GM12878 (cell line): ENCODE measurements at regions not wholly inside any gene's neighbourhood (a gene's known extent, or its start where the extent isn't known, plus 50 kb on each side); places are given as distances from the start of the nearest gene placed in this dataset.
"Not testable (repeated sequence)": the region's sequence is repeated elsewhere in the genome, so short reads cannot be mapped to it uniquely, and the experiment has no call there.

Experiments used
- ATAC-seq: fragments of 200-7000 bp; cut with Tn5 transposase; 3 replicates; pipeline ENCODE4 v1.9.1; 2020; ENCODE audit warnings: mild to moderate bottlenecking, moderate library complexity
- BruUV-seq: library from RNA; stranded (reverse); fragments of 400-500 nt; replicated peaks from 2 replicates; lab custom pipeline; 2021; lab: Mats Ljungman, UMichigan
- CTCF ChIA-PET: fragments of 300-600 bp; sonication (Branson Sonifier 250); formaldehyde crosslinking; extraction: SDS; loops from one replicate; lab custom pipeline; 2021; ENCODE audit warnings: inconsistent platforms; lab: Yijun Ruan, JAX
- POLR2A ChIA-PET: fragments of 350-600 bp; formaldehyde crosslinking; extraction: SDS; loops from one replicate; lab custom pipeline; 2021; ENCODE audit warnings: inconsistent platforms; lab: Charles Lee
- RAD21 ChIA-PET: fragments of 300-600 bp; sonication (Branson Sonifier 250); formaldehyde crosslinking; loops from one replicate; lab custom pipeline; 2023; ENCODE audit warnings: antibody characterized with exemption; ENCODE audit not compliant: unreplicated experiment; lab: Charles Lee
- SMC1A ChIA-PET: fragments of 300-600 bp; sonication (Branson Sonifier 250); formaldehyde crosslinking; loops from one replicate; lab custom pipeline; 2023; ENCODE audit not compliant: unreplicated experiment, uncharacterized antibody; lab: Charles Lee
- DNase-seq: peaks from one replicate; pipeline ENCODE4 v3.0.0-alpha.2; 2011; ENCODE audit warnings: low read depth, low spot score
- FAIRE-seq: peaks from 3 replicates; lab custom pipeline; 2011; peaks lifted over from hg19 to GRCh38; lab: Jason Lieb, UNC
- H2AFZ ChIP-seq: 2 replicates; pipeline ENCODE4 v1.6.0; 2011; ENCODE audit warnings: low read depth, low read length, control low read depth; ENCODE audit not compliant: control insufficient read depth
- H3K27ac ChIP-seq: 2 replicates; pipeline ENCODE4 v1.5.1; 2011; ENCODE audit warnings: control low read depth; ENCODE audit not compliant: control insufficient read depth, insufficient read depth
- H3K27me3 ChIP-seq, 2 experiments: replicated peaks in 1 of 2; 2 replicates each; pipeline versions ENCODE4 v1.6.0 to v1.6.1; 2011; ENCODE audit warnings: low read length in 1 of 2; ENCODE audit not compliant: control insufficient read depth in 2 of 2, insufficient read depth in 2 of 2
- H3K36me3 ChIP-seq, 2 experiments: 2 replicates each; pipeline ENCODE4 v1.5.1; 2011; ENCODE audit warnings: low read length in 1 of 2; ENCODE audit not compliant: control insufficient read depth in 2 of 2, insufficient read depth in 2 of 2
- H3K4me1 ChIP-seq: 2 replicates; pipeline ENCODE4 v1.6.1; 2011; ENCODE audit warnings: mild to moderate bottlenecking, low read length, moderate library complexity, mixed read lengths; ENCODE audit not compliant: control insufficient read depth, insufficient read depth
- H3K4me2 ChIP-seq: 2 replicates; pipeline ENCODE4 v1.6.0; 2011; ENCODE audit warnings: control low read depth; ENCODE audit not compliant: control insufficient read depth, insufficient read depth
- H3K4me3 ChIP-seq: fragments of 200-600 bp; sonication (generic); 2 replicates; pipeline ENCODE4 v1.5.1; 2016
- H3K79me2 ChIP-seq: 2 replicates; pipeline ENCODE4 v1.6.0; 2011; ENCODE audit warnings: low read length; ENCODE audit not compliant: control insufficient read depth, insufficient read depth
- H3K9ac ChIP-seq: 2 replicates; pipeline ENCODE4 v1.8.0; 2011; ENCODE audit warnings: low read length, control low read depth, mixed read lengths; ENCODE audit not compliant: control insufficient read depth, insufficient read depth
- H3K9me3 ChIP-seq: replicated peaks from 3 replicates; pipeline ENCODE4 v1.5.1; 2011; ENCODE audit warnings: mild to moderate bottlenecking, low read length; ENCODE audit not compliant: control insufficient read depth, insufficient read depth
- H4K20me1 ChIP-seq: 2 replicates; pipeline ENCODE4 v1.6.0; 2011; ENCODE audit not compliant: control insufficient read depth, insufficient read depth
- ATF3 ChIP-seq: IDR thresholded peaks from 2 replicates; pipeline ENCODE4 v1.6.1; 2011; ENCODE audit warnings: low read depth, mild to moderate bottlenecking, low read length, moderate library complexity, borderline replicate concordance; ENCODE audit errors: extremely low read depth
- BHLHE40 ChIP-seq, 2 experiments: fragments of 450-650 bp in 1 of 2; IDR thresholded peaks; 2 replicates each; pipeline ENCODE4 v1.6.1; 2011 to 2017; ENCODE audit warnings: low read depth in 2 of 2, borderline replicate concordance in 1 of 2, improper control_type of control experiment in 1 of 2, low read length in 1 of 2, mild to moderate bottlenecking in 1 of 2
- FOXK2 ChIP-seq: fragments of 450-650 bp; IDR thresholded peaks from 2 replicates; pipeline ENCODE4 v1.6.1; 2017; ENCODE audit warnings: mild to moderate bottlenecking, moderate library complexity
- JUNB ChIP-seq: IDR thresholded peaks from 2 replicates; pipeline ENCODE4 v1.6.1; 2016; ENCODE audit warnings: antibody characterized with exemption, mild to moderate bottlenecking
- POU2F2 ChIP-seq: IDR thresholded peaks from 3 replicates; pipeline ENCODE4 v1.6.1; 2011; ENCODE audit warnings: low read depth, mild to moderate bottlenecking, low read length, borderline replicate concordance
- SREBF1 ChIP-seq: IDR thresholded peaks from 2 replicates; pipeline ENCODE4 v1.6.1; 2012; ENCODE audit warnings: mild to moderate bottlenecking, low read length
- ZZZ3 ChIP-seq: IDR thresholded peaks from 2 replicates; pipeline ENCODE4 v1.6.1; 2011; ENCODE audit warnings: low read depth; ENCODE audit not compliant: control insufficient read depth, insufficient read length
- WGBS: methylation state at CpG from one replicate; pipeline ENCODE4 v1.1.6; 2016; ENCODE audit warnings: low lambda C conversion rate; ENCODE audit not compliant: insufficient replicate concordance, insufficient coverage; ENCODE audit errors: missing lambda C conversion rate; 5-methylcytosine and 5-hydroxymethylcytosine counted together
- in situ Hi-C: fragments of 300-500 bp; cut with MboI; formaldehyde crosslinking; loops from 9 replicates; pipeline ENCODE4 v1.14.3; 2018; ENCODE audit warnings: mixed read lengths
- intact Hi-C: fragments of 100-400 bp; cut with micrococcal nuclease; formaldehyde crosslinking; loops from one replicate; pipeline ENCODE4 v1.14.2; 2022; ENCODE audit not compliant: unreplicated experiment

GRCh38 chr6:167420177-167420576 lies 95.3 kb downstream of the TTLL2 start:
- no TSS peak for BruUV-seq

GRCh38 chr6:167420858-167421766 lies 96.2 kb downstream of the TTLL2 start:
- H3K27ac ChIP-seq: no peak overlapping the region
- no peak for TF ChIP-seq BHLHE40 (IDR thresholded peaks at IDR 0.05; ENCODE audit: borderline replicate concordance in 1 of 2, low read depth in 2 of 2, low read length in 1 of 2)
- TF ChIP-seq ATF3: no peak
- TF ChIP-seq POU2F2: no peak
- H3K27me3 ChIP-seq: no peaks in the 10 kb centered on the region
- H2AFZ ChIP-seq: no peak overlapping the region
- intact Hi-C loops: no loop called here
- WGBS: 81% methylated on average over 39 of the region's 39 CpGs
- H3K79me2 ChIP-seq: no peaks in the 10 kb centered on the region
- ATAC-seq (no peak), FAIRE-seq (no peak), DNase-seq (no peak)
- BruUV-seq: no TSS peak
- no peaks in the 10 kb centered on the region for H4K20me1 ChIP-seq
- no peak overlapping the region for H3K4me3 ChIP-seq
- H3K9ac ChIP-seq: no peak overlapping the region
- no peaks in the 10 kb centered on the region; the same call in 2 of the 3 replicates for H3K9me3 ChIP-seq
- H3K36me3 ChIP-seq: no peaks in the 10 kb centered on the region
- ChIA-PET RAD21 (no interaction called here), POLR2A (no interaction called here), SMC1A (no interaction called here), CTCF (no interaction called here)
- no peak overlapping the region for H3K4me2 ChIP-seq
- no peaks in the 10 kb centered on the region for H3K4me1 ChIP-seq
- in situ Hi-C loops: no loop called here

More at GRCh38 chr6:167420177-167420576, 95.3 kb downstream of the TTLL2 start:
- Histone ChIP-seq H3K27ac (no peak overlapping the region), H3K4me2 (no peak overlapping the region), H4K20me1 (no peaks in the 10 kb centered on the region), H3K79me2 (no peaks in the 10 kb centered on the region), H2AFZ (no peak overlapping the region), H3K36me3 (no peaks in the 10 kb centered on the region), H3K4me1 (no peaks in the 10 kb centered on the region), H3K4me3 (no peak overlapping the region), H3K9ac (no peak overlapping the region), H3K27me3 (no peaks in the 10 kb centered on the region), H3K9me3 (no peaks in the 10 kb centered on the region; the same call in 2 of the 3 replicates)
- in situ Hi-C loops (no loop called here), intact Hi-C loops (no loop called here)
- no peak for ATAC-seq
- WGBS: 81% methylated on average over 12 of the region's 12 CpGs
- ChIA-PET CTCF (no interaction called here), RAD21 (no interaction called here), POLR2A (no interaction called here), SMC1A (no interaction called here)
- FAIRE-seq: no peak
- TF ChIP-seq FOXK2 (no peak), SREBF1 (no peak), JUNB (no peak), ZZZ3 (no peak)
- TF ChIP-seq, all 136 proteins: peak for 0
- DNase-seq: no peak

GRCh38 chr6:167421944-167422343 lies 97.1 kb downstream of the TTLL2 start:
- WGBS: no CpG with 5 or more reads among the region's 36 CpGs
- POLR2A ChIA-PET, H3K27me3 ChIP-seq, H4K20me1 ChIP-seq, ATAC-seq, intact Hi-C loops, H3K27ac ChIP-seq, in situ Hi-C loops, RAD21 ChIA-PET, H3K9me3 ChIP-seq, FAIRE-seq, CTCF ChIA-PET, H3K36me3 ChIP-seq, H3K4me3 ChIP-seq, DNase-seq, H3K4me1 ChIP-seq, H3K9ac ChIP-seq, SMC1A ChIA-PET, BruUV-seq, H3K79me2 ChIP-seq, H2AFZ ChIP-seq, H3K4me2 ChIP-seq: not testable (repeated sequence)
